HG02943 (cell line): ENCODE measurements at regions not wholly inside any gene's neighbourhood (a gene's known extent, or its start where the extent isn't known, plus 50 kb on each side); places are given as distances from the start of the nearest gene placed in this dataset.

ENCODE experiments used
- ATAC-seq: cut with Tn5 transposase; IDR thresholded peaks from one replicate; pipeline ENCODE4 v1.9.1; 2021; ENCODE audit warnings: mild to moderate bottlenecking, low read depth, moderate library complexity; ENCODE audit not compliant: unreplicated experiment

GRCh38 chr22:47805394-47805935 is 1043.0 kb downstream of the TBC1D22A start:
- ATAC-seq = no peak

- ATAC-seq = no peak
Observed at GRCh38 chr22:47804281-47804680, 1041.8 kb downstream of the TBC1D22A start.

GRCh38 chr22:47802421-47802820 is 1040.0 kb downstream of the TBC1D22A start:
- no peak for ATAC-seq

- ATAC-seq = no peak
Observed at GRCh38 chr22:47801541-47802245, 1039.2 kb downstream of the TBC1D22A start.

GRCh38 chr22:47798229-47798628 is 1035.8 kb downstream of the TBC1D22A start:
- no peak for ATAC-seq

- ATAC-seq = no peak
Observed at GRCh38 chr22:47797342-47797945, 1035.0 kb downstream of the TBC1D22A start.

GRCh38 chr22:47796128-47796908 is 1033.9 kb downstream of the TBC1D22A start:
- ATAC-seq = no peak

GRCh38 chr22:47795477-47796127 is 1033.2 kb downstream of the TBC1D22A start:
- ATAC-seq = no peak

GRCh38 chr22:47794851-47795250 is 1032.4 kb downstream of the TBC1D22A start:
- no peak for ATAC-seq

- no peak for ATAC-seq
Observed at GRCh38 chr22:47793304-47794101, 1031.1 kb downstream of the TBC1D22A start.

GRCh38 chr22:47789171-47789570 is 1026.7 kb downstream of the TBC1D22A start:
- ATAC-seq = no peak

GRCh38 chr22:47788461-47788860 is 1026.0 kb downstream of the TBC1D22A start:
- ATAC-seq = no peak

GRCh38 chr22:47787501-47788227 is 1025.2 kb downstream of the TBC1D22A start:
- no peak for ATAC-seq

- no peak for ATAC-seq
Observed at GRCh38 chr22:47786650-47787290, 1024.3 kb downstream of the TBC1D22A start.

GRCh38 chr22:47784991-47785390 is 1022.5 kb downstream of the TBC1D22A start:
- no peak for ATAC-seq

- ATAC-seq = no peak
Observed at GRCh38 chr22:47784367-47784983, 1022.0 kb downstream of the TBC1D22A start.

- no peak for ATAC-seq
Observed at GRCh38 chr22:47783433-47784366, 1021.2 kb downstream of the TBC1D22A start.
